Hepatocyte (in vitro differentiated cells): ENCODE measurements at regions not wholly inside any gene's neighbourhood (a gene's known extent, or its start where the extent isn't known, plus 50 kb on each side); places are given as distances from the start of the nearest gene placed in this dataset.

Source experiments
- DNase-seq: peaks from one replicate; pipeline ENCODE4 v3.0.0-alpha.2; 2016; ENCODE audit warnings: low spot score
- H2AFZ ChIP-seq: fragments of 200-600 bp; sonication (generic); 2 replicates; pipeline ENCODE4 v1.6.0; 2016; ENCODE audit warnings: antibody characterized with exemption, mild to moderate bottlenecking
- H3K27ac ChIP-seq: fragments of 200-600 bp; sonication (generic); 2 replicates; pipeline ENCODE4 v1.5.1; 2016; ENCODE audit warnings: mild to moderate bottlenecking
- H3K27me3 ChIP-seq: fragments of 200-600 bp; sonication (generic); 2 replicates; pipeline ENCODE4 v1.6.1; 2016
- H3K36me3 ChIP-seq: fragments of 200-600 bp; sonication (generic); replicated peaks from 2 replicates; pipeline ENCODE4 v1.5.1; 2016; ENCODE audit warnings: low read depth; ENCODE audit not compliant: insufficient read depth
- H3K4me1 ChIP-seq: fragments of 200-600 bp; sonication (generic); 2 replicates; pipeline ENCODE4 v1.5.1; 2016; ENCODE audit warnings: mild to moderate bottlenecking, moderate library complexity; ENCODE audit not compliant: insufficient read depth
- H3K4me2 ChIP-seq: fragments of 200-600 bp; sonication (generic); 2 replicates; pipeline ENCODE4 v1.6.0; 2016
- H3K4me3 ChIP-seq: fragments of 200-600 bp; sonication (generic); 2 replicates; pipeline ENCODE4 v1.5.1; 2016; ENCODE audit warnings: mild to moderate bottlenecking
- H3K79me2 ChIP-seq: fragments of 200-600 bp; sonication (generic); 2 replicates; pipeline ENCODE4 v1.6.0; 2017; ENCODE audit warnings: mild to moderate bottlenecking
- H3K9me2 ChIP-seq: fragments of 200-600 bp; sonication (generic); replicated peaks from 2 replicates; pipeline ENCODE4 v1.6.0; 2017; ENCODE audit warnings: mild to moderate bottlenecking; ENCODE audit not compliant: insufficient read depth
- H3K9me3 ChIP-seq: fragments of 200-600 bp; sonication (generic); 2 replicates; pipeline ENCODE4 v1.5.1; 2016; ENCODE audit warnings: low read depth, mild to moderate bottlenecking
- H4K20me1 ChIP-seq: fragments of 200-600 bp; sonication (generic); 2 replicates; pipeline ENCODE4 v1.6.0; 2016; ENCODE audit warnings: mild to moderate bottlenecking; ENCODE audit not compliant: insufficient read depth, poor library complexity, severe bottlenecking
- WGBS: methylation state at CpG from one replicate; pipeline ENCODE4 v1.1.6; 2016; ENCODE audit warnings: low lambda C conversion rate; ENCODE audit errors: missing lambda C conversion rate; 5-methylcytosine and 5-hydroxymethylcytosine counted together
- TF ChIP-seq, protein P1 (sequence below): fragments of 200-600 bp; sonication (generic); IDR thresholded peaks from 2 replicates; pipeline ENCODE4 v1.5.1; 2016; ENCODE audit warnings: antibody characterized with exemption, mild to moderate bottlenecking; ENCODE audit not compliant: poor library complexity

DNA sequence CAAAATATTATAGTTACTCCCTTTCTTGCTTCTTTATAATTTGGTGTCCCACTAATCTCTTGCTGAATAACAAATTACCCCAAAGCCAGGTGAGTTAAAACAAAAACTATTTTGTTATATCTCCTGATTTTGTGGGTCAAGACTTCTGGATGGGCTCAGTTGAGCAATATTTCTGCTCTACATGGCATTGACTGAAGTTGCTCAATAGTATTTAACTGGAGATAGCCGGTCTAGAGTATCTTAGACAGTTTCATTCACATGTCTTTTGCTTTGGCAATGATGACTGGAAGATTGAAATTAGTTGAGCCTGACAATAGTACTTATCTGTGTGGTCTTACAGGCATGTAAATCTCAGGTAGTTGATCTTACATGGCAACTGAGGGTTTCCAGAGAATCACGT lies 51.0 kb upstream of the TP63 start:
- WGBS, result 95% methylated on average over 2 of the region's 2 CpGs
- H3K36me3 ChIP-seq, result no peaks in the 10 kb centered on the region

More for the DNA sequence above, 51.0 kb upstream of the TP63 start:
- no peaks in the 10 kb centered on the region for H3K9me3 ChIP-seq
- no peaks in the 10 kb centered on the region for H3K4me1 ChIP-seq
- H3K9me2 ChIP-seq, result no peaks in the 10 kb centered on the region
- no peaks in the 10 kb centered on the region for H3K79me2 ChIP-seq
- no peaks in the 10 kb centered on the region for H3K27me3 ChIP-seq
- H3K4me2 ChIP-seq, result no peak overlapping the region
- TF ChIP-seq, protein P1, sequence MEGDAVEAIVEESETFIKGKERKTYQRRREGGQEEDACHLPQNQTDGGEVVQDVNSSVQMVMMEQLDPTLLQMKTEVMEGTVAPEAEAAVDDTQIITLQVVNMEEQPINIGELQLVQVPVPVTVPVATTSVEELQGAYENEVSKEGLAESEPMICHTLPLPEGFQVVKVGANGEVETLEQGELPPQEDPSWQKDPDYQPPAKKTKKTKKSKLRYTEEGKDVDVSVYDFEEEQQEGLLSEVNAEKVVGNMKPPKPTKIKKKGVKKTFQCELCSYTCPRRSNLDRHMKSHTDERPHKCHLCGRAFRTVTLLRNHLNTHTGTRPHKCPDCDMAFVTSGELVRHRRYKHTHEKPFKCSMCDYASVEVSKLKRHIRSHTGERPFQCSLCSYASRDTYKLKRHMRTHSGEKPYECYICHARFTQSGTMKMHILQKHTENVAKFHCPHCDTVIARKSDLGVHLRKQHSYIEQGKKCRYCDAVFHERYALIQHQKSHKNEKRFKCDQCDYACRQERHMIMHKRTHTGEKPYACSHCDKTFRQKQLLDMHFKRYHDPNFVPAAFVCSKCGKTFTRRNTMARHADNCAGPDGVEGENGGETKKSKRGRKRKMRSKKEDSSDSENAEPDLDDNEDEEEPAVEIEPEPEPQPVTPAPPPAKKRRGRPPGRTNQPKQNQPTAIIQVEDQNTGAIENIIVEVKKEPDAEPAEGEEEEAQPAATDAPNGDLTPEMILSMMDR, result no peak
- no peak for DNase-seq
- no peaks in the 10 kb centered on the region for H4K20me1 ChIP-seq
- no peak overlapping the region for H3K4me3 ChIP-seq
- H3K27ac ChIP-seq, result no peak overlapping the region
- no peak overlapping the region for H2AFZ ChIP-seq
